Amniotic epithelial cell (primary cell): ENCODE measurements at regions not wholly inside any gene's neighbourhood (a gene's known extent, or its start where the extent isn't known, plus 50 kb on each side); places are given as distances from the start of the nearest gene placed in this dataset.

ENCODE experiments used
- DNase-seq: peaks from one replicate; pipeline ENCODE4 v3.0.0-alpha.2; 2010; ENCODE audit warnings: low read depth

GRCh38 chr21:43348170-43348766, 78.7 kb downstream of the SIK1 start:
- DNase-seq: no peak

GRCh38 chr21:43347461-43348169, 79.3 kb downstream of the SIK1 start:
- no peak for DNase-seq

DNA sequence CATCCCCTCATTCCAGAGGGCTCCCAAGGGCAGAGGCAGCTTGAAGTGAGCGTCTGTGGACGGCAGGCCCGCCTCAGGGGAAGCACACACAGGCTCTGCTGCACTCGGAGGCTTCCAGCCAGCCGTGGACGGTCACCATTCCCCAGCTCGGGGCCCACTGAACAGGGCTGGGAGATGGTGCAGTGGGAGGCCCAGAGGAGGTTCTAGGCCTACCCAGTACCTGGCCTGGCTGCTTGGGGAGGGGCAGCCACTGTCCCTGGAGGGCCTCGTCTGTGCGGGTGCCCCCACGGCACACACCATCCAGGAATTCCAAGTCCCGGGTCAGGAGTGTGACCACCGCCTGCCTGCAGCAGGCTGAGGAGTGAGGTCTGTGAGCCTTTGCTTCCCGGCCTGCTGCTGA, 80.4 kb downstream of the SIK1 start:
- no peak for DNase-seq

DNA sequence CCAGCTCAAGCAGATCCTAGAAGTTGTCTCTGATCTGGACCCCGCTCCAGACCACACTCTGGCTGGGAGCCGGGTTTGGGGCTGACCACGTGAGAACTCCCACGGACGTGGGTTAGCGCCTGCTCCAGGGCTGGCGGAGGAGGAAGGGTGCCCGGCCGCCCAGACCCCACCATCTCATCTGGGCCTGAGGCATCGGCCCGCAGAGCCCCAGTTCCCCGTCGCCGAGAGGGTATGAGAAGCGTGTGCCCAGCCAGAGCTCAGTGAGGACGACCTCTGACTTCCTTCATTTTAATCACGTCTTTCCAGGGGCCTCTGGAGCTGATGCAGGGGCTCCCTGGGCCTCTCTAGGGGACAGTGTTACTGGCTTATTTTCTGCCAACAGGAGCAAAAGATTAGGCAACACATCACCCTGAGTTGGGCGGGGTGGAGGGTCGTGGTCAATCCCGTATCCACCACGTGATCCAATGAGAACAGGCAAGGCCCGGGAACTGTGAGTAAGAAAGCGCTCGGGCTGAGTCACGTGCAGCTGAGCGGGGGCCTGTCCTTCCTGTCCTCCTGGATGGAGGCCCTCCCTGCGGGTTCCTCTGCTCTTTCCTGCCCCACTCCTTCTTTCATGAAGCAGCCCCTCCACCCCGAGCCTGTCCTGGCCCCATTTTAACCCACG, 81.1 kb downstream of the SIK1 start:
- peak; percentile 94 for DNase-seq

DNA sequence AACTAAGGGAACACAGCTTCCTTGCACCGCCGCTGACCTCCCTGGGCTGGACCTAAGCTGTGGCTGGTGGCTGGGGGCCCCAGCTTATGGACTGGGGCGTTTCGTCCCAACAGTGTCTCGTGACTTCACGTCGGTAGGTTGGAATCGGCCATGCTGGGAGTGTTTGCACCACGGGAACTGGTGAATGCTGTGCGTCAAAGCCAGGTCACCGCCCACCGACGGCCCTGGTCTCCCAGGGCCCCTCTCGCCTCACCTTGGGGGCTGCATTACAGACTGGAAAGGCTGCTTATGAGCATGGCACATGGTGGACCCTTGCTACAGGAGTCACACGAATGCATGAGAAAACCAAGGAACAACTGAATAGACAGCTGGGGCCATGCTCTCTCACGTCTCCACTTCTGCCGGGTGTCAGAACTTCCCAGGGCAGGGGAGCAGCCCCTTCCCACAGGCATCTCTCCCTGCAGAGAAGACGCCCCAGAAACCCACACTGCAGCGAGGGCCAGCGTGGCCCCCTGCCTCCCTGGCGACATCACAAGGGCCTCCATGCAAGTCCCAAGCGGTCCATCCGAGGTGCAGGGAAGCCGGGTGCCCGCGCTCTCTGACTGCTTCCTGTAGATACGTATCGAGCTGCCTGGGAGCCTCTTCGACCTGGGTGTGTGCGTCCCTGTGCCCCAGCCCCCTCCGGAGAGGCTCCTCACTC, 81.7 kb downstream of the SIK1 start:
- DNase-seq: no peak

GRCh38 chr21:43343992-43344886, 82.7 kb downstream of the SIK1 start:
- DNase-seq: no peak

DNA sequence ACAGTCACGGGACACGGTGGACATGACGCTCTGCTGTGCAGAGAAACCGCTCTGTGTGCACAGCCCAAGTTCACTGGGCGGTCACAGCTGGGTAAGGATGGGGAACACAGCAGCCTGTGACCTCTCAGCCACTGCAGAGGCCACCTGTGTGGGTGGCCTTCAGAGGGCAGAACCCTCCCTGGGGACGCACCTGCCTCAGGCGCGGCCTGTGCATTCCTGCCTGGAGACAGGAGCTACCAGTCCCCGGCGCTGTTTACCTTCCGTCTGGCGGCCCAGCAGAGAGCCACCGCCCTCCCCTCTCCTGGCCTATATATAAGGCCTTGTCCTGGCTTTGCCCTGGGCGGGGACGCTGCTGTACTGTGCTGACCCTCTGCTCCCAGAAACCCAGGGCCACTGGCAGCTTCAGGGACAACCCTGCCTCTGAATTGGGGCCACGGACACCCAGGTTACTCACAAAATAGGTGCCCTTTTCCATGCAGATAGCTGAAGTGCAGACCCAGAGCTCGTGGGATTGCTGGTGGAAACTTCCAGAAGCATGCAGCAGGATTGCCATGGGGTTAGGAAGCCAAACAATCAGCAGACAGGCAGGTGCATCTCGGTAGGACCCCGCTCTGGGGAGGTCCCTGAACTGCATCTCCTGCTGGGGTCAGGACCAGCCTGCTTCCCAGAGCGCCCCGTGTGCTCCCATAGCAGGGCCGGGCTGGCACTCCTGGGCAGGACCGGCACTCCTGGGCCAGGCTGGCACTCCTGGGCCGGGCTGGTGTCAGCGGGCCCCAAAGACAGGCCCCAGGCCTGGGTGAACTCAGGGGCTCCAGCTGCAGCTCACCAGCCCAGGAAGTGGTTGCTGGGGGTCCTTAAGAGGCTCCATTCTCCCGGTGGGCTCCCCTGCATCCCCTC, 83.6 kb downstream of the SIK1 start:
- DNase-seq: no peak

- DNase-seq: no peak
Observed at GRCh38 chr21:43342301-43342881, 84.5 kb downstream of the SIK1 start.

- DNase-seq: no peak
Observed at GRCh38 chr21:43341378-43342161, 85.4 kb downstream of the SIK1 start.

DNA sequence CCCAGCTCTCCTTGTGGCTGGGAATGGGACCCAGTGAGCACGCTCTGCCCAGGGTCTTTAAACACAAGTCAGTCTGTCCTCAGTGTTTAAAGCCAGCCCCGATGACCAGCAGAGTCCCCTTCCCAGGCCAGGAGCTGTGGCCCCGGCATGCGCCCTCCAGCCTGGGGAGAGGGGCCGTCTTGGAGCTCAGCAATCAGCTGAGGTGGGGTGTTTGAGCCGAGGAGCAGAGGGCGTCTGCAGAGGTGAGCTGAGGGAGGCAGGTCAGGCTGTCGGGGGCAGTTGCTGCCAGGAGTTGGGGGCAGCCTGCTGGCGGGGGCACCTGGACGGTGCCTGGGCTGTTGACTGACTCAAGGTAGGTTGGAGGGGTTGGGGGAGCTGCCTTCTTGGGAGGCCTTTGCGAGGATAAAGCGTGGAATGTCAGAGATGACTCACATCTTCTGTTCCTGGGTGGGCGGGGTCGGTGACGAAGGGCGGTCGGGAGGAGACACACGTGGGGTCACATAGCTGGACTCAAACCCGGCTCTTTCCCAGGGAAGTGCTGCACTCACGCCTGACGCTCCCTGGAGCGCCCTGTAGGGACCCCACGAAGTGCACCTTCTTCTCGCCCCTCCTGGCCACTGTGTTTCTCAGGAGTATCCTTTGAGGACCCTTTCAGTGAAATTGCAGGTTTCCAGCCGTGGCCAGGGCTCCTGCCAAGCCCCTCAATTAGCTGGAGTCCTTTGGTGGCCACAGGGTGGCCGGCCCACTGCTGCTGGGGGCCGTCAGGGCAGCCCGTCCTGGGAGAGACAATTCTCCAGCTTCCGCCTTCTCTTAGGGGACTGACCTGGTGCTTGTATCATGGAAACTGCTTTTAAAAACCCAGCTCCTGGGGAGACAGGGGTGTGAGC, 86.2 kb downstream of the SIK1 start:
- DNase-seq: peak; percentile 87

GRCh38 chr21:43339668-43340067, 87.3 kb downstream of the SIK1 start:
- no peak for DNase-seq

DNA sequence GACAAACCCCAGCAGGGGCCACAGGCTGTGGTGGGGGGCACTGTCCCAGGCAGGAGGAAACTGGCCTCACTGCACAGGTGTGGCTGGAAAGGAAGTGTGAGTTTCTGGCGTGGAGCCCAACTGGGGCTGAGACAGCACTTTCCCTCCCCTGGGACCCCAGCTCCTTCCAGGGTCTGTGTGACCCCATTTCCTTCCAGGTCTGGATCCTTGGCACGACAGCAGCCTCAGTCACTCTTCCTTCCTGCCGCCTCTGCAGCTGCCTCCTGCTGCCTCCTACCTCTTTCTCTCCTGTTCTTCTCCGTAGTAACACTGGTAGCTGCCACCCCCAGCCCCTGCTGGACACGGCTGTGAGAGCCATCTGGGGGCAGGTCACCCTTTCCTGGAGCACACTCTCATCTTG, 88.0 kb downstream of the SIK1 start:
- no peak for DNase-seq

DNA sequence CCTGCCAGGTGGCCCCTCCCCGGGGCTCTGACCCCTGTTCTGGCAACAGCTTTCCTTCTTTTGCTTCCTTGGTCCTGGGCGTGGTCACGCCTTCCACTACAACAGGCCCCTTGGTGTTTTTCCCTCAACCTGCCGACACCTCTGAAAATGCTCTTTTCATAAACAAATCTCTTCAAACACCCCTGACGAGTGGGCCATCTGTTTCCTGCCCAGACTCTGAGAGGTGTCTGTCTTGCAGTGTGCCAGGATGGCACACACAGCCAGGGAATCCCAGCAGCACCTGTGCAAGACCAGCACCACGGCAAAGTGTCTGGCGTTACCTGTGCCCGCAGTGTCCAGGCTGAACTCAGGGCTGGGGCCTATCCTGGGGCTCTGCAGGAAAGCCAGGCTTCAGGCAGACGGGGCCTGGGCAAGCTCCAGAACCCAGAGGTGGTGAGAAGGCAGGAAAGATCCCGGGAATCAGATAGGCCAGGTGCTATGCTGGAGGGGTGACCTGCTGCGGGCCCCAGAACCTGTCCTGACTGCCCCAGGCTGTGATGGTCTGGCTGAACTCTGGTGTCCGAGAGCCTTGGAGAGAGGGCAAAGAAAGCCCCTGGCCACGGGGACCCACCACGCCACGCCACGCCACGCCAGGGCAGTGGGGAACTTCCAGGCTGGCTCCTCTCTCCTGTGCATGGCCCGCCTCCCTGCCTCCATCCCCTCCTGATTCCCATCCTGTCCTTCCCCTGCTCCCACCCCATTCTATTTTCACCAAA, 88.9 kb downstream of the SIK1 start:
- DNase-seq: no peak

DNA sequence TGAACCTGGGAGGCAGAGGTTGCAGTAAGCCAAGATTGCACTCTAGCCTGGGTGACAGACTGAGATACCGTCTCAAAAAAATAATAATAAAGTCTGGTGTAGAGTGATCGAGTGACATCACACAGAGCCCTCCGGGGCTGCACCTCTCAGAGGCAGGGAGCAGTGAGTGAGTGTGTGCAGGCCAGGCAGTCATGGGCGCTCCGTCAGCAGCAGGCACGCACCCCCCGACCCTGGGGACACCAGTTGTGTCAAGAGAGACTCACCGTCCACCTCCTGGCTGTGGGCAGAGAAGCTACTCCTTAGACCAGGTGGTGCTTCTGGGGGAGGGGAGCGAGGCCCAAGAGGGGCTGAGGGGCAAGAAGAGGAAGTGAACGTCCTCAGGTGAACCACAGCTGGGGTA, 91.8 kb downstream of the SIK1 start:
- DNase-seq: no peak

DNA sequence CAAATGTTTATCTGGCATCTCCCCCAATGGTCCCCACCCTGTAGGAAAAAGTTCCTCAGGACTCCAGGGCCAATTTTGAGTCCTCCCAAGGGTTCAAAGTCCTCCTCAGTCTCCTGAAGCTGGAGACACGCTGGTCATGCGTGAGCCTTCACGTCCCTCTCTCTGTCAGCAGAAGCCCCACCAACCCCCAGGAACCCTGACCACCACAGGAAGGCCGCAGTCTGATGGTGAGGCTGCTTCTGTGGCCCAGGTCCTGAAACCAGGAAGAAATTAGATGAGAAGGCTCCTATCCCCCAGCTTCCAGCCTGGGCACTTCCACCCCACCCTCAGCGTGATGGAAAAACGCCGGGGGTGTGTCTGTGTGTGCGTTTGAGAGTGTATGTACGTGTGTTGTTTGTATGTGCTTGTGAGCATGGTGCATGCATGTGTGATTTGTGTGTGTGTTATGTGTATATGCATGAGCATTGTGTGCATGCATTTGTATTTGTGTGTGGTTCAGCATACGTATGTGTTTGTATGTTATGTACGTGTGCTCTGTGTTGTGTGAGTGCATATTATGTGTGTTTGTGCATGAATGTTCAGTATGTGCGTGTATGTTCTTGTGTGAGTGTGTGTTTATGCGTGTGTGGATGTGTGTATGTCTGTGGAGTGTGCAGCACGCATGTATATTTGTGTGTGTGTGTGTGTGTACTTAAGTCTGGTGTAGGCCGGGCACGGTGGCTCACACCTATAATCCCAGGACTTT, 92.5 kb downstream of the SIK1 start:
- DNase-seq: no peak

DNA sequence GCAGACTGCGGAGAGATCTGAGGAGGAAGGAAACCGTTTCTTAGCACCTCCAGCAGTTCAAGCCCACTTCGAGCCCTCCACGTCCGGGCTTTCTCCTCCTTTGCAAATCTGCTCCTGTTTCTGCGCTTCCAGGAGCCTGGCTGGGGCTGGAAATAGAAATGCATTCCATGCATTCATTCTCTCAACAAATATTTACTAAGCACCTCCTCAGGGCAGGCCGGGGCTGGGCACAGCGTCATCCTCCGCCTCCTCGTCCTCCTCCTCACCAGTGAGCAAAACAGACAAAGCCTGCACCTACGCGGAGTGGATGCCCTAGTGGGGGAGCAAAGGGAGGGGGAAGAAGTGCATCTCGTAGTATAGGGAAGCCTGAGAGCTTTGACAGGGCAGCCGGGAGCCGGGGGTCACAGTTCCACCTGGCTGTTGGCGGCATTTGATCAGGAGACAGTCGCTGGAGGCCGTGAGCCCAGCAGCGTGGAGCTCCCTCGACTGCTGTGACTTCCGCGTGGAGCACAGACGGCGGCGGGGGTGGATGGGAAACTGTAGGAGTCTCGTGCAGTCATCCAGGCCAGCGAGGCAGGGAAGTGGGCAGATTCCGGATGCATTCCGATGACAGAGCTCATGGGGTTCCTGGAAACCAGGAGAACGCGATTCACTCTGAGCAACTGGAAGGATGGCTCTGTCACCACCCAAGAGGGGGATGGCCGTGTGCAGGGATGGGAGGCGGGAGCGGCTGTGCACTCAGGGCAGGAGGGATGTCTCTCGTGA, 93.5 kb downstream of the SIK1 start:
- peak; percentile 92 for DNase-seq
